UCSD-AML1 (cell line): ENCODE measurements at regions not wholly inside any gene's neighbourhood (a gene's known extent, or its start where the extent isn't known, plus 50 kb on each side); places are given as distances from the start of the nearest gene placed in this dataset.
"Not testable (repeated sequence)": the region's sequence is repeated elsewhere in the genome, so short reads cannot be mapped to it uniquely, and the experiment has no call there.

Experiments
- DNase-seq: peaks from one replicate; lab custom pipeline; 2025; ENCODE audit not compliant: unreplicated experiment; lab: John Stamatoyannopoulos, UW

- DNase-seq: no peak
These were observed 602.3 kb downstream of the TMEM182 start for GRCh38 chr2:103364177-103364576.

GRCh38 chr2:103365071-103365470 lies 603.2 kb downstream of the TMEM182 start:
- no peak for DNase-seq

GRCh38 chr2:103367877-103368276 lies 606.0 kb downstream of the TMEM182 start:
- DNase-seq: no peak

- DNase-seq: no peak
These were observed 621.7 kb downstream of the TMEM182 start for GRCh38 chr2:103383541-103383940.

- no peak for DNase-seq
These were observed 625.0 kb downstream of the TMEM182 start for GRCh38 chr2:103386872-103387271.

GRCh38 chr2:103387888-103388287 lies 626.1 kb downstream of the TMEM182 start:
- DNase-seq: no peak

GRCh38 chr2:103396152-103396551 lies 634.3 kb downstream of the TMEM182 start:
- no peak for DNase-seq

- DNase-seq: no peak
These were observed 639.8 kb downstream of the TMEM182 start for GRCh38 chr2:103401621-103402020.

- no peak for DNase-seq
These were observed 640.5 kb downstream of the TMEM182 start for GRCh38 chr2:103402336-103402735.

- no peak for DNase-seq
These were observed 641.1 kb downstream of the TMEM182 start for GRCh38 chr2:103402944-103403343.

- DNase-seq: not testable (repeated sequence)
These were observed 641.6 kb downstream of the TMEM182 start for GRCh38 chr2:103403388-103403787.

- no peak for DNase-seq
These were observed 648.4 kb downstream of the TMEM182 start for GRCh38 chr2:103410221-103410620.

GRCh38 chr2:103419506-103419905 lies 657.7 kb downstream of the TMEM182 start:
- DNase-seq: no peak

GRCh38 chr2:103423100-103423499 lies 661.3 kb downstream of the TMEM182 start:
- DNase-seq: no peak

- no peak for DNase-seq
These were observed 665.7 kb downstream of the TMEM182 start for GRCh38 chr2:103427567-103427966.

GRCh38 chr2:103430191-103430590 lies 668.4 kb downstream of the TMEM182 start:
- no peak for DNase-seq

GRCh38 chr2:103435010-103435409 lies 673.2 kb downstream of the TMEM182 start:
- DNase-seq: no peak

- DNase-seq: no peak
These were observed 675.3 kb downstream of the TMEM182 start for GRCh38 chr2:103437161-103437560.

GRCh38 chr2:103445347-103445746 lies 683.5 kb downstream of the TMEM182 start:
- DNase-seq: no peak

GRCh38 chr2:103448495-103448894 lies 686.7 kb downstream of the TMEM182 start:
- DNase-seq: no peak

GRCh38 chr2:103451283-103451682 lies 689.5 kb downstream of the TMEM182 start:
- no peak for DNase-seq

GRCh38 chr2:103459283-103459682 lies 697.5 kb downstream of the TMEM182 start:
- no peak for DNase-seq

- DNase-seq: no peak
These were observed 700.3 kb downstream of the TMEM182 start for GRCh38 chr2:103462101-103462500.

GRCh38 chr2:103462712-103463111 lies 700.9 kb downstream of the TMEM182 start:
- DNase-seq: no peak
